Activated CD4-positive, alpha-beta T cell treated with anti-CD3 and anti-CD28 coated beads, Interleukin-2, amount 10 ng/mL, durations not matched to agents 24 days and 14 days (primary cell): ENCODE measurements at regions not wholly inside any gene's neighbourhood (a gene's known extent, or its start where the extent isn't known, plus 50 kb on each side); places are given as distances from the start of the nearest gene placed in this dataset.

ENCODE experiments used
- DNase-seq: peaks from one replicate; pipeline ENCODE4 v3.0.0; 2022
- H3K27ac Mint-ChIP-seq: one replicate; pipeline ENCODE4 v1.8.0; 2022; ENCODE audit warnings: mild to moderate bottlenecking, mixed read lengths
- H3K27me3 Mint-ChIP-seq: one replicate; pipeline ENCODE4 v1.8.0; 2022; ENCODE audit warnings: mixed read lengths
- H3K36me3 Mint-ChIP-seq: one replicate; pipeline ENCODE4 v1.8.0; 2022; ENCODE audit warnings: low read depth, mild to moderate bottlenecking, mixed read lengths
- H3K4me1 Mint-ChIP-seq: one replicate; pipeline ENCODE4 v1.8.0; 2021; ENCODE audit warnings: mixed read lengths
- H3K4me3 Mint-ChIP-seq: one replicate; pipeline ENCODE4 v1.8.0; 2022; ENCODE audit warnings: mild to moderate bottlenecking, moderate library complexity, mixed read lengths
- H3K9me3 Mint-ChIP-seq: one replicate; pipeline ENCODE4 v1.8.0; 2021; ENCODE audit warnings: mixed read lengths
- intact Hi-C: fragments of 100-400 bp; cut with micrococcal nuclease; formaldehyde crosslinking; loops from one replicate; pipeline ENCODE4 v1.15.1; 2023

GRCh38 chr5:54772684-54773083 lies 212.7 kb downstream of the ESM1 start:
- Mint-ChIP-seq H3K4me3 (no peak overlapping the region), H3K27ac (no peak overlapping the region), H3K4me1 (no peaks in the 10 kb centered on the region), H3K36me3 (no peaks in the 10 kb centered on the region), H3K27me3 (peaks cover 33% of the 10 kb centered on the region), H3K9me3 (peaks cover 8% of the 10 kb centered on the region)
- intact Hi-C loops: no loop called here
- DNase-seq: no peak

GRCh38 chr5:54772231-54772630 lies 213.2 kb downstream of the ESM1 start:
- DNase-seq: no peak
- Mint-ChIP-seq H3K36me3 (no peaks in the 10 kb centered on the region), H3K27me3 (peaks cover 31% of the 10 kb centered on the region), H3K27ac (no peak overlapping the region), H3K4me3 (no peak overlapping the region), H3K9me3 (peaks cover 11% of the 10 kb centered on the region), H3K4me1 (no peaks in the 10 kb centered on the region)
- intact Hi-C loops: no loop called here

DNA sequence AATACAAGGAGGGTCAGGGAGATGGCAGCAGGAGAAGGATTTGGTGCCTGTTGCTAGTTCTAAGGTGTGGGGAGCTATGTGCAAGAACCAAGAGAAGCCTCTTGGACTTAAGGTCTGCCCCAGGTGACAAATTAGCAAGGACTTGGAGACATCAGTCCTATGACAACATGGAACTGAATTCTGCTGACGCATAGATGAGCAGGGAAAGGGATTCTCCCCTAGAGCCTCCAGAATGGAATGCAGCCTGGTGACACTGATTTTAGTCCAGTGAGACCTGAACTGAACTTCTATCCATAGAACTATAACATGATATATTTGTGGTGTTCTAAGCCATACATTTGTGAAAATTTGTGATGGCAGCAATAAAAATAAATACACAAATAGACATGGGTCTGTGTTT lies 215.6 kb downstream of the ESM1 start:
- intact Hi-C loops: no loop called here
- DNase-seq: no peak
- Mint-ChIP-seq H3K27ac (no peak overlapping the region), H3K36me3 (no peaks in the 10 kb centered on the region), H3K9me3 (peaks cover 14% of the 10 kb centered on the region), H3K4me1 (no peaks in the 10 kb centered on the region), H3K4me3 (no peak overlapping the region), H3K27me3 (peaks cover 26% of the 10 kb centered on the region)

- H3K4me1 Mint-ChIP-seq: no peaks in the 10 kb centered on the region
- H3K4me3 Mint-ChIP-seq: no peak overlapping the region
- H3K27me3 Mint-ChIP-seq: peaks cover 22% of the 10 kb centered on the region
- H3K36me3 Mint-ChIP-seq: no peaks in the 10 kb centered on the region
- H3K9me3 Mint-ChIP-seq: peaks cover 14% of the 10 kb centered on the region
- no peak overlapping the region for H3K27ac Mint-ChIP-seq
- intact Hi-C loops: no loop called here
- no peak for DNase-seq
These were observed 216.3 kb downstream of the ESM1 start for GRCh38 chr5:54769072-54769471.

- Mint-ChIP-seq H3K9me3 (peaks cover 14% of the 10 kb centered on the region), H3K4me3 (no peak overlapping the region), H3K36me3 (no peaks in the 10 kb centered on the region)
These were observed 218.6 kb downstream of the ESM1 start for GRCh38 chr5:54766748-54767147.

DNA sequence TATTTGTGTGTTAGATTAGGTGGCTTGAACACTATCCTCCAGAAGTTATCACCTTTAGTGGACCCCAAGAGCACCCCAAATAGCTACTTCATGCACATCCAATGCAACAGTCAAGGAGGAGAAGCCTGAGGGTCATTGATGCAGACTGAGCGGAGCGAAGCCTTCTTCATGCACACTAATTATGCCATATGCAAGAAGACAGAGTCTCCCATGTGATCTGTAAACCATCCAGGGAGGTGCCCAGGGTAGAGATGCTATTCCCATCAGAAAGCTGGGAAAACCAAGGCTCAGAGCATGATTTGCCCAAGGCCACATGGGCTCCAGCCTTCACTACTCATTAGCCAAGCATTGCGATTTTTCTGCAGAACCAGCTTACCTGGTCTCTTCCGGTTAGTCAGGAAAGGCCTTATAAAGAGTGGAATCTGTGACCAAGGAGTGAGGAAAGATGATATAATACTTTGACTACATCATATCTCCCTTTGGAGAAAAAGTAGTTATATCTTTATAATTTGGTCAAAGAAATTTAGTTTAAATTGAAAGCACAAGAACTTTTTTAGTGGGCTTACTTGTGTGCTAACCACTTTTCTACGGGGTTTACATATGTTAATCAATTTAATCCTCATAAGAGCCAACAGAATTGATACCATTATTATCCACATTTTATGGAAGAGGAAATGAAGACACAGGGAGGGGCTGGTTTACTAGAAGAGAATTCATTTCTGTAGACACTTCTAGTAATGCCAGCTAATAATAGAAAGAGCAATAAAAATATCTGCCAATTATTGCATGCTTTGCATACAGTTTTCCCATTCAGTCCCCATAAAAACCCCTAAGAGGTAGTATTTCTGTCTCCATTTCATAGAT lies 220.0 kb downstream of the ESM1 start:
- Mint-ChIP-seq H3K36me3 (no peaks in the 10 kb centered on the region), H3K9me3 (peaks cover 14% of the 10 kb centered on the region), H3K4me1 (peaks cover 3% of the 10 kb centered on the region), H3K27me3 (peaks cover 12% of the 10 kb centered on the region), H3K27ac (no peak overlapping the region), H3K4me3 (no peak overlapping the region)
- no peak for DNase-seq
- intact Hi-C loops: no loop called here

More at GRCh38 chr5:54766748-54767147, 218.6 kb downstream of the ESM1 start:
- no peak for DNase-seq
- Mint-ChIP-seq H3K27me3 (peaks cover 15% of the 10 kb centered on the region), H3K27ac (no peak overlapping the region), H3K4me1 (no peaks in the 10 kb centered on the region)
- intact Hi-C loops: no loop called here

- no peak for DNase-seq
- no peaks in the 10 kb centered on the region for H3K36me3 Mint-ChIP-seq
- peaks cover 14% of the 10 kb centered on the region for H3K9me3 Mint-ChIP-seq
- H3K27me3 Mint-ChIP-seq: peaks cover 9% of the 10 kb centered on the region
- H3K27ac Mint-ChIP-seq: no peak overlapping the region
- peaks cover 4% of the 10 kb centered on the region for H3K4me1 Mint-ChIP-seq
- no peak overlapping the region for H3K4me3 Mint-ChIP-seq
- intact Hi-C loops: no loop called here
These were observed 221.0 kb downstream of the ESM1 start for GRCh38 chr5:54764102-54765090.

- peak; percentile 27 for DNase-seq
- intact Hi-C loops: no loop called here
- H3K27me3 Mint-ChIP-seq: peaks cover 2% of the 10 kb centered on the region
These were observed 224.1 kb downstream of the ESM1 start for GRCh38 chr5:54761213-54761701.

GRCh38 chr5:54760182-54760935 lies 225.0 kb downstream of the ESM1 start:
- DNase-seq: peak; percentile 54
- Mint-ChIP-seq H3K27ac (no peak overlapping the region), H3K36me3 (peaks cover 3% of the 10 kb centered on the region), H3K4me1 (peaks cover 24% of the 10 kb centered on the region), H3K9me3 (peaks cover 10% of the 10 kb centered on the region), H3K4me3 (no peak overlapping the region), H3K27me3 (peaks cover 2% of the 10 kb centered on the region)
- intact Hi-C loops: no loop called here

More at GRCh38 chr5:54761213-54761701, 224.1 kb downstream of the ESM1 start:
- peaks cover 1% of the 10 kb centered on the region for H3K9me3 Mint-ChIP-seq
- H3K27ac Mint-ChIP-seq: no peak overlapping the region
- H3K4me1 Mint-ChIP-seq: peaks cover 16% of the 10 kb centered on the region
- no peaks in the 10 kb centered on the region for H3K36me3 Mint-ChIP-seq
- H3K4me3 Mint-ChIP-seq: no peak overlapping the region

DNA sequence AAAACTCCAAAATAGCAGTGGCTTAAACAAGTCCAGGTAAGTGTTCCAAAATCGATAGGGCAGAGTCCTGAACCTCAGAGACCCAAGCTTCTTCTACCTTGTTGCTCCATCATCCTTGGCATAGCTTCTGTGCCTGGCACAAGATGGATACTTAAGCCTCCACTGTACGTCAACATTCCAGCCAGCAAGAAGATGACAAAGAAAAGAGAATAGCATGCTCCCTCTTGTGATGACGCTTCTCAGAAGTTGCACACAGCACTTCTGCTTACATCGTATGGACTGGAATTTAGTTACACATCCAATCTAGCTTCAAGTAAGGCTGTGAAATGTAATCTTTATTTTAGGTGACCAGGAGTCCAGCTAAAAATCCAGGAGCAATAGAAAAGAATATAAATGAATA lies 227.4 kb downstream of the ESM1 start:
- Mint-ChIP-seq H3K4me1 (peaks cover 27% of the 10 kb centered on the region), H3K27me3 (peaks cover 2% of the 10 kb centered on the region), H3K9me3 (peaks cover 11% of the 10 kb centered on the region), H3K4me3 (no peak overlapping the region), H3K27ac (no peak overlapping the region), H3K36me3 (peaks cover 3% of the 10 kb centered on the region)
- DNase-seq: no peak
- intact Hi-C loops: loop anchor here (5.0 kb wide), 1 partner anchor 41 kb away; no protein-coding TSS in a partner anchor

- Mint-ChIP-seq H3K9me3 (peaks cover 11% of the 10 kb centered on the region), H3K27ac (no peak overlapping the region), H3K4me3 (no peak overlapping the region), H3K4me1 (peaks cover 31% of the 10 kb centered on the region), H3K36me3 (peaks cover 6% of the 10 kb centered on the region), H3K27me3 (peaks cover under 1% of the 10 kb centered on the region)
- no peak for DNase-seq
- intact Hi-C loops: loop anchor here (5.0 kb wide), 1 partner anchor 40 kb away; no protein-coding TSS in a partner anchor
These were observed 227.9 kb downstream of the ESM1 start for GRCh38 chr5:54757541-54757940.

GRCh38 chr5:54756796-54757402 lies 228.5 kb downstream of the ESM1 start:
- Mint-ChIP-seq H3K9me3 (peaks cover 11% of the 10 kb centered on the region), H3K27me3 (no peaks in the 10 kb centered on the region), H3K36me3 (peaks cover 6% of the 10 kb centered on the region), H3K27ac (peak overlapping the region; percentile 5), H3K4me3 (no peak overlapping the region), H3K4me1 (peaks cover 31% of the 10 kb centered on the region)
- DNase-seq: peak; percentile 54
- intact Hi-C loops: loop anchor here (5.0 kb wide), 1 partner anchor 40 kb away; no protein-coding TSS in a partner anchor

DNA sequence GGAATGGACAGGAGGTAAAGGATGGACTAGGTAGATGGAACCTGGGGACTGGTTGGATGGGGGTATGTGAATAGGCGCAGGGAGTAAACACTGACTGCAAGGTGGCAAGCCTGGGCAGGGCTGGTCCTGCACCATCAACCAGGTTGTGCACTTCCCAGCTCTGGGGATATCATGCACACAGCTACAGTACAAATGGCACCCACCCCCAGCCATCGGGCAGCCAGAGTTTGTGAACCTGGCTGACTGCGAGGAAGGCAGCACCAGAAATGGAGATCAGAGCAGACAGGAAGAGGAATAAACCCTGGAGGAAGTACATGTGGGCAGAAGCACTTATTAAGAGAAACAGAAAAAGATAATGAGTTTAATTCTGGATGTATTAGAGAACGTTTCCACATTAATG lies 229.1 kb downstream of the ESM1 start:
- peak; percentile 64 for DNase-seq
- intact Hi-C loops: loop anchor here (5.0 kb wide), 1 partner anchor 39 kb away; no protein-coding TSS in a partner anchor
- H3K27me3 Mint-ChIP-seq: no peaks in the 10 kb centered on the region
- H3K36me3 Mint-ChIP-seq: peaks cover 6% of the 10 kb centered on the region
- peak overlapping the region; percentile 17 for H3K4me3 Mint-ChIP-seq
- H3K4me1 Mint-ChIP-seq: peaks cover 31% of the 10 kb centered on the region
- peak overlapping the region; percentile 35 for H3K27ac Mint-ChIP-seq
- peaks cover 13% of the 10 kb centered on the region for H3K9me3 Mint-ChIP-seq
